HepG2 (cell line): ENCODE measurements at regions not wholly inside any gene's neighbourhood (a gene's known extent, or its start where the extent isn't known, plus 50 kb on each side); places are given as distances from the start of the nearest gene placed in this dataset.

Experiments
- ATAC-seq: fragments of 200-7000 bp; cut with Tn5 transposase; 3 replicates; pipeline ENCODE4 v1.9.1; 2020; ENCODE audit warnings: mild to moderate bottlenecking, moderate library complexity
- BruUV-seq: library from RNA; stranded (reverse); fragments of 400-500 nt; replicated peaks from 2 replicates; lab custom pipeline; 2021; lab: Mats Ljungman, UMichigan
- CTCF ChIA-PET: fragments of 300-600 bp; formaldehyde crosslinking; extraction: SDS; loops from one replicate; lab custom pipeline; 2021; ENCODE audit warnings: low total read pairs, inconsistent platforms, low intra/inter-chr PET ratio; lab: Yijun Ruan, JAX
- POLR2A ChIA-PET: fragments of 350-600 bp; sonication (Branson Sonifier 250); formaldehyde crosslinking; loops from one replicate; lab custom pipeline; 2020; ENCODE audit warnings: antibody characterized with exemption, inconsistent platforms; lab: Yijun Ruan, JAX
- DNase-seq: peaks from one replicate; pipeline ENCODE4 v3.0.0-alpha.2; 2015; ENCODE audit warnings: low spot score
- FAIRE-seq: peaks from 3 replicates; lab custom pipeline; 2011; peaks lifted over from hg19 to GRCh38; lab: Jason Lieb, UNC
- H2AFZ ChIP-seq: one replicate; pipeline ENCODE4 v1.6.1; 2011; ENCODE audit warnings: low read length, inconsistent platforms
- H3K27ac ChIP-seq: fragments of 300-600 bp; 3 replicates; pipeline ENCODE4 v1.8.0; 2011; ENCODE audit warnings: mixed run types, mild to moderate bottlenecking, mixed read lengths, low read length, inconsistent platforms; ENCODE audit not compliant: insufficient read depth; ENCODE audit errors: extremely low read length
- H3K27me3 ChIP-seq, 2 experiments: fragments of 200-600 bp in 1 of 2; 2 replicates in 1 of 2; 3 replicates in 1 of 2; pipeline versions ENCODE4 v1.6.0 to v1.8.0; 2011; ENCODE audit warnings: low read length in 2 of 2, mild to moderate bottlenecking in 2 of 2, moderate library complexity in 2 of 2, inconsistent platforms in 1 of 2; ENCODE audit not compliant: insufficient read depth in 2 of 2, control insufficient read depth in 1 of 2
- H3K36me3 ChIP-seq, 2 experiments: fragments of 200-600 bp in 1 of 2; replicated peaks in 1 of 2; 2 replicates in 1 of 2; 3 replicates in 1 of 2; pipeline versions ENCODE4 v1.5.1 to v1.8.0; 2011; ENCODE audit warnings: low read length in 2 of 2, inconsistent platforms in 1 of 2; ENCODE audit not compliant: insufficient read depth in 2 of 2, control insufficient read depth in 1 of 2
- H3K4me1 ChIP-seq: 2 replicates; pipeline ENCODE4 v1.5.1; 2012; ENCODE audit warnings: low read length, inconsistent platforms; ENCODE audit not compliant: insufficient read depth
- H3K4me2 ChIP-seq: 2 replicates; pipeline ENCODE4 v1.6.0; 2011; ENCODE audit warnings: low read depth, low read length, inconsistent platforms
- H3K4me3 ChIP-seq, 3 experiments: fragments of 200-600 bp in 1 of 3; sonication (generic), shearing (Covaris generic) in 1 of 3; replicated peaks in 1 of 3; 2 replicates each; pipeline ENCODE4 v1.5.1; 2011 to 2016; ENCODE audit warnings: low read length in 3 of 3, inconsistent platforms in 2 of 3, low read depth in 2 of 3, mild to moderate bottlenecking in 2 of 3, control low read depth in 1 of 3, mixed read lengths in 1 of 3; ENCODE audit not compliant: insufficient read depth in 1 of 3
- H3K79me2 ChIP-seq: one replicate; pipeline ENCODE4 v1.6.1; 2011; ENCODE audit warnings: low read length, inconsistent platforms; ENCODE audit not compliant: insufficient read depth
- H3K9ac ChIP-seq: 2 replicates; pipeline ENCODE4 v1.6.0; 2011; ENCODE audit warnings: mild to moderate bottlenecking, low read depth, low read length, inconsistent platforms; ENCODE audit not compliant: insufficient read depth
- H3K9me3 ChIP-seq: 2 replicates; pipeline ENCODE4 v1.5.1; 2012; ENCODE audit warnings: mild to moderate bottlenecking, low read length
- H4K20me1 ChIP-seq: 2 replicates; pipeline ENCODE4 v1.6.0; 2011; ENCODE audit warnings: inconsistent platforms, mild to moderate bottlenecking, low read length, moderate library complexity; ENCODE audit not compliant: insufficient read depth
- POLR2AphosphoS5 ChIP-seq: IDR thresholded peaks from 2 replicates; pipeline ENCODE4 v1.6.1; 2012; ENCODE audit warnings: low read depth, low read length
- SAFB2 ChIP-seq: sonication (generic); formaldehyde crosslinking; IDR thresholded peaks from 2 replicates; pipeline ENCODE4 v1.5.1; 2020; ENCODE audit warnings: missing genetic modification reagents, low read depth, mild to moderate bottlenecking, borderline replicate concordance
- SMC3 ChIP-seq: IDR thresholded peaks from 2 replicates; pipeline ENCODE4 v1.6.1; 2011; ENCODE audit warnings: low read length, improper control_type of control experiment
- TBP ChIP-seq: sonication (generic); formaldehyde crosslinking; IDR thresholded peaks from 2 replicates; pipeline ENCODE4 v1.5.0; 2020; ENCODE audit warnings: missing genetic modification reagents
- ZNF382 ChIP-seq: sonication (generic); formaldehyde crosslinking; IDR thresholded peaks from 2 replicates; pipeline ENCODE4 v1.5.0; 2020; ENCODE audit warnings: missing genetic modification reagents, mild to moderate bottlenecking, borderline replicate concordance
- ZNF660 ChIP-seq: sonication (generic); formaldehyde crosslinking; IDR thresholded peaks from 2 replicates; pipeline ENCODE4 v1.5.1; 2020; ENCODE audit warnings: mild to moderate bottlenecking, low read depth, missing genetic modification reagents, borderline replicate concordance
- WGBS: methylation state at CpG from one replicate; pipeline ENCODE4 v1.1.6; 2017; ENCODE audit warnings: low lambda C conversion rate; 5-methylcytosine and 5-hydroxymethylcytosine counted together
- in situ Hi-C: cut with HindIII; loops from 2 replicates; pipeline ENCODE4 v1.10.0; 2017; ENCODE audit warnings: low pct_unique_long_range_greater_than_20kb; ENCODE audit not compliant: extremely low pct_ligation_motif_present
- intact Hi-C: fragments of 100-400 bp; cut with micrococcal nuclease; formaldehyde crosslinking; loops from one replicate; pipeline ENCODE4 v1.10.0; 2022; ENCODE audit not compliant: unreplicated experiment
- TF ChIP-seq, protein P1 (sequence below): IDR thresholded peaks from 2 replicates; pipeline ENCODE4 v1.6.1; 2016; ENCODE audit warnings: low read depth
- TF ChIP-seq, protein P2 (sequence below): IDR thresholded peaks from 2 replicates; pipeline ENCODE4 v1.6.1; 2016

DNA sequence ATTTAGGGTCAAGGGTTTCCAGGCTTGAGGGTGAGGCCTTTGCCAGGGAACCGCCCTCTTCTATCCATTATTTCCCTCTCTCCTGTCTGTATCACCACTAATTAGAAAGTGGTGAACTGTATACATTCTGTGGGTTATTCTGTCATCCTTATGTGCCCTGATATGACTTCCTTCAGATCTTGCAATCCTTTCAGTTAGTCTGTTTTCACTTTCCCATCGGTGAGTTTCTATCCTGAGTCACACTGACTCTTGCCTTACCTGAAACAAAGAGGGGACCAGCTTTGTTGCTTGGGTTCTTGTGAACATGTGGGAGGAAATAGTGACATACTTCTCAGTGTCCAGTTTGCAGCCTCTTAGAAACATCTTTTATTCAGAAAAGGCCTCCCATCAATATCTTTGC, 205.4 kb upstream of the GHR start (continued):
- TF ChIP-seq ZNF382 (no peak), SAFB2 (CRISPR knock-in tag) (no peak), TBP (no peak), POLR2AphosphoS5 (no peak)
- TF ChIP-seq, protein P1, sequence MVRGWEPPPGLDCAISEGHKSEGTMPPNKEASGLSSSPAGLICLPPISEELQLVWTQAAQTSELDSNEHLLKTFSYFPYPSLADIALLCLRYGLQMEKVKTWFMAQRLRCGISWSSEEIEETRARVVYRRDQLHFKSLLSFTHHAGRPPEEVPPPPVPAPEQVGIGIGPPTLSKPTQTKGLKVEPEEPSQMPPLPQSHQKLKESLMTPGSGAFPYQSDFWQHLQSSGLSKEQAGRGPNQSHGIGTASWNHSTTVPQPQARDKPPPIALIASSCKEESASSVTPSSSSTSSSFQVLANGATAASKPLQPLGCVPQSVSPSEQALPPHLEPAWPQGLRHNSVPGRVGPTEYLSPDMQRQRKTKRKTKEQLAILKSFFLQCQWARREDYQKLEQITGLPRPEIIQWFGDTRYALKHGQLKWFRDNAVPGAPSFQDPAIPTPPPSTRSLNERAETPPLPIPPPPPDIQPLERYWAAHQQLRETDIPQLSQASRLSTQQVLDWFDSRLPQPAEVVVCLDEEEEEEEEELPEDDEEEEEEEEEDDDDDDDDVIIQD (CRISPR knock-in tag): no peak

DNA sequence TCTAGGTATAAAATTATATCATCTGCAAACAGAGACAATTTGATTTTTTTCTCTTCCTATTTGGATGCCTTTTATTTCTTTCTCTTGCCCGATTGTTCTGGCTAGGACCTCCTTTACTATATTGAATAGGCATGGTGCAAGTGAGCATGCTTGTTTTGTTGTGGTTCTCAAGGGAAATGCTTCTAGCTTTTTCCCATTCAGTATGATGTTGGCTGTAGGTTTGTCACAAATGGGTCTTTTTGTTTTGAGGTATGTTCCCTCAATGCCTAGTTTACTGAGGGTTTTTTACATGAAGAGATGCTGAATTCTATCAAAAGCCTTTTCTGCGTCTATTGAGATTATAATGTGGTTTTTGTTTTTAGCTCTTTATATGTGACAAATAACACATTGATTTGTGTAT, 198.2 kb upstream of the GHR start:
- in situ Hi-C loops (no loop called here), intact Hi-C loops (no loop called here)
- Histone ChIP-seq H3K4me2 (no peak overlapping the region), H3K36me3 (no peaks in the 10 kb centered on the region), H3K27ac (no peak overlapping the region), H3K27me3 (no peaks in the 10 kb centered on the region), H3K9ac (no peak overlapping the region), H3K79me2 (no peaks in the 10 kb centered on the region), H3K4me3 (no peak overlapping the region), H2AFZ (no peak overlapping the region), H3K4me1 (no peaks in the 10 kb centered on the region)
- POLR2A ChIA-PET: no interaction called here
- no TSS peak for BruUV-seq
- FAIRE-seq (no peak), DNase-seq (no peak)
- WGBS: 0% methylated on average over 2 of the region's 2 CpGs
- CTCF ChIA-PET: no interaction called here
- TF ChIP-seq ZNF660: no peak
- TF ChIP-seq, protein P2, sequence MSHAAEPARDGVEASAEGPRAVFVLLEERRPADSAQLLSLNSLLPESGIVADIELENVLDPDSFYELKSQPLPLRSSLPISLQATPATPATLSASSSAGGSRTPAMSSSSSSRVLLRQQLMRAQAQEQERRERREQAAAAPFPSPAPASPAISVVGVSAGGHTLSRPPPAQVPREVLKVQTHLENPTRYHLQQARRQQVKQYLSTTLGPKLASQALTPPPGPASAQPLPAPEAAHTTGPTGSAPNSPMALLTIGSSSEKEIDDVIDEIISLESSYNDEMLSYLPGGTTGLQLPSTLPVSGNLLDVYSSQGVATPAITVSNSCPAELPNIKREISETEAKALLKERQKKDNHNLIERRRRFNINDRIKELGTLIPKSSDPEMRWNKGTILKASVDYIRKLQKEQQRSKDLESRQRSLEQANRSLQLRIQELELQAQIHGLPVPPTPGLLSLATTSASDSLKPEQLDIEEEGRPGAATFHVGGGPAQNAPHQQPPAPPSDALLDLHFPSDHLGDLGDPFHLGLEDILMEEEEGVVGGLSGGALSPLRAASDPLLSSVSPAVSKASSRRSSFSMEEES (CRISPR knock-in tag): no peak
- TF ChIP-seq SMC3: no peak
- TF ChIP-seq, all 625 proteins: peak for 0
- Histone ChIP-seq H3K9me3 (no peaks in the 10 kb centered on the region), H4K20me1 (no peaks in the 10 kb centered on the region)
- no peak for ATAC-seq
